ENCODE measurements at regions not wholly inside any gene's neighbourhood (a gene's known extent, or its start where the extent isn't known, plus 50 kb on each side); places are given as distances from the start of the nearest gene placed in this dataset.
A peak's percentile ranks its signal among the peaks of the same experiment; 100 is the strongest.
"Not testable (repeated sequence)": the region's sequence is repeated elsewhere in the genome, so short reads cannot be mapped to it uniquely, and the experiment has no call there.

GRCh38 chrX:3516051-3516541 is 169.6 kb upstream of the MXRA5 start:
- in situ Hi-C loops (cut with MboI; ENCODE audit: low pct_unique_long_range_greater_than_20kb, low sequenced_read_pairs): no loop called here
- no peak for DNase-seq

DNA sequence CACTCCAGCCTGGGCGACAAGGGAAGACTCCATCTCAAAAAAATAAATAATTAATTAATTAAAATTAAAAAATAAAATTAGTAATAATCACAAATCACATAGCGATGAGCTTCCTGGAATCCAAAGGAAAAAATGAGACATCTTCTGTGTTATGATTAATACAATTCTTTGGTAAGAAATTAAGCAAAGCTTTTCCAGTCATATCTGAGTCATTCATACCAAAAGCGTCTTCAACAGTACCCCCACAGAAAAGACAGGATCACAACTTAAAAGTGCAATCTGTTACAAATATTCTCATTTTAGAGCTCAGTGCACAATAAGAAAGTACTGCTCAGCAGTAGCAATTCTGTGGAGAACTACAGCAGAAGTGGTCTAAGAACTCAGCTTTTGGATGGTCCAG is 168.5 kb upstream of the MXRA5 start:
- in situ Hi-C loops (cut with MboI; ENCODE audit: low pct_unique_long_range_greater_than_20kb, low sequenced_read_pairs): no loop called here
- DNase-seq: no peak

DNA sequence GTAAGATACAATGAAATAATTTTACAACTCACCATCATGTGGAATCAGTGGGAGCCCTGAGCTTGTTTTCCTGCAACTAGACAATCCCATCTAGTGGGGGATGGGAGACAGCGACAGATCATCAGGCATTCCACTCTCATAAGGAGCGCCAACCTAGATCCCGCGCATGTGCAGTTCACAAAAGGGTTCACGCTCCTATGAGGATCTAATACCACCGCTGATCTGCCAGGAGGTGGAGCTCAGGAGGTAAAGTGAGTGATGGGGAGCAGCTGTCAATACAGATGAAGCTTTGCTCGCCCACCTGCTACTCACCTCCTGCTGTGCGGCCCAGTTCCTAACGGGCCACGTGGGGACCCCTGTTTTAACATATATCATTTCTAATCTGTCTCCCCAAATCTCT is 165.7 kb upstream of the MXRA5 start:
- in situ Hi-C loops (cut with MboI; ENCODE audit: low pct_unique_long_range_greater_than_20kb, low sequenced_read_pairs): not testable (repeated sequence)
- peak; percentile 23 for DNase-seq

DNA sequence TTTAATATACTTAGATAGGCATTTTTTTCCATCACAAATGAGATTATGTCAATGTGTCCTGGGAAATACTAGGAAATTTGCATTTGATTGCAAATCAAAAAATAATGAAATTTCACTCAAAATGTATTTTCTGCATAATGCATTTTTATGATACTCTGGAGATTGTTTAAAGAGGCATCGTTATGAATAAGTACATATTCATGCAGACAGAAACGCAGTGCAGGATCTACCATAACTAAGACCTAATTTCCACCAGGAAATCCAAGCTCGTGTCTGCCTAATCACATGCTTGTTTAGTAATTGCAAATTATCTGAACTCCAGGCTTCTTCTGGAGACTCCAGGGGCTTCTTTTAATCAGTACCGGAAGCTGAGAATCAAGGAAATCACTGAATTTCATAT is 163.5 kb upstream of the MXRA5 start:
- DNase-seq: no peak
- in situ Hi-C loops (cut with MboI; ENCODE audit: low pct_unique_long_range_greater_than_20kb, low sequenced_read_pairs): no loop called here

GRCh38 chrX:3504916-3505315 is 158.5 kb upstream of the MXRA5 start:
- in situ Hi-C loops (cut with MboI; ENCODE audit: low pct_unique_long_range_greater_than_20kb, low sequenced_read_pairs): no loop called here
- DNase-seq: no peak

- in situ Hi-C loops (cut with MboI; ENCODE audit: low pct_unique_long_range_greater_than_20kb, low sequenced_read_pairs): no loop called here
- DNase-seq: no peak
Measured at GRCh38 chrX:3501833-3502535, 155.5 kb upstream of the MXRA5 start.

- DNase-seq; in situ Hi-C loops (cut with MboI; ENCODE audit: low pct_unique_long_range_greater_than_20kb, low sequenced_read_pairs): not testable (repeated sequence)
Measured at GRCh38 chrX:3495836-3496769, 149.7 kb upstream of the MXRA5 start.

- in situ Hi-C loops (cut with MboI; ENCODE audit: low pct_unique_long_range_greater_than_20kb, low sequenced_read_pairs): no loop called here
- DNase-seq: no peak
Measured at GRCh38 chrX:3493605-3494004, 147.2 kb upstream of the MXRA5 start.

- in situ Hi-C loops (cut with MboI; ENCODE audit: low pct_unique_long_range_greater_than_20kb, low sequenced_read_pairs): no loop called here
- no peak for DNase-seq
Measured at GRCh38 chrX:3485727-3486126, 139.3 kb upstream of the MXRA5 start.

- in situ Hi-C loops (cut with MboI; ENCODE audit: low pct_unique_long_range_greater_than_20kb, low sequenced_read_pairs): no loop called here
- DNase-seq: no peak
Measured at GRCh38 chrX:3479026-3479425, 132.6 kb upstream of the MXRA5 start.

DNA sequence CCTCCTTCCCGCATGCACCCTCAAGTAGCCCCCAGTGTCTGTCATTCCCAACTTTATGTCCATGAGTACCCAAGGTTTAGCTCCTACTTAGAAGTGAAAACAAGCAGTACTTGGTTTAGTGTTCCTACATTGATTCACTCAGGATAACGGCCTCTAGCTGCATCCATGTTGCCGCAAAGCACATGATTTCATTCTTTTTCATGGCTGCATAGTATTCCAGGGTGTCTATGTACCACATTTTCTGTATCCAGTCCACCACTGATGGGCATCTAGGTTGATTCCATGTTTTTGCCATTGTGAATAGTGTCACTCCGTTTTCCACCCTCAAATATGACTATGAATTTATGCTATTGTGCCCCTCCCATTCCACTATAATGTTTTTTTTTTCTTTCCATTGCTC is 130.5 kb upstream of the MXRA5 start:
- DNase-seq: no peak
- in situ Hi-C loops (cut with MboI; ENCODE audit: low pct_unique_long_range_greater_than_20kb, low sequenced_read_pairs): no loop called here

DNA sequence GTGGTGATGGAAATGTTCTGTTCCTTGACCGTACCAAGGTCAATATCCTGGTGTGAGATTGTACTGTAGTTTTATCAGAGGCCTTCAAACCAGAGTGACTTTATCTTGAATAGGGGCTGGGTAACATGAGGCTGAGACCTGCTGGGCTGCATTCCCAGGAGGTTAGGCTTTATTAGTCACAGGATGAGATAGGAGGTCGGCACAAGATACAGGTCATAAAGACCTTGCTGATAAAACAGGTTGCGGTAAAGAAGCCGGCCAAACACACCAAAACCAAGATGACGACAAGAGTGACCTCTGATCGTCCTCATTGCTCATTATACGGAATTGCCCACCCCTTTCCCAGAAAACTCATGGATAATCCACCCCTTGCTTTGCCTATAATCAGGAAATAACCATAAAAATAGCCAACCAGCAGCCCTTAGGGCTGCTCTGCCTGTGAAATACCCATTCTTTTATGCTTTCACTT is 123.8 kb upstream of the MXRA5 start:
- in situ Hi-C loops (cut with MboI; ENCODE audit: low pct_unique_long_range_greater_than_20kb, low sequenced_read_pairs); DNase-seq: not testable (repeated sequence)

- in situ Hi-C loops (cut with MboI; ENCODE audit: low pct_unique_long_range_greater_than_20kb, low sequenced_read_pairs): no loop called here
- no peak for DNase-seq
Measured at GRCh38 chrX:3468031-3468430, 121.6 kb upstream of the MXRA5 start.

DNA sequence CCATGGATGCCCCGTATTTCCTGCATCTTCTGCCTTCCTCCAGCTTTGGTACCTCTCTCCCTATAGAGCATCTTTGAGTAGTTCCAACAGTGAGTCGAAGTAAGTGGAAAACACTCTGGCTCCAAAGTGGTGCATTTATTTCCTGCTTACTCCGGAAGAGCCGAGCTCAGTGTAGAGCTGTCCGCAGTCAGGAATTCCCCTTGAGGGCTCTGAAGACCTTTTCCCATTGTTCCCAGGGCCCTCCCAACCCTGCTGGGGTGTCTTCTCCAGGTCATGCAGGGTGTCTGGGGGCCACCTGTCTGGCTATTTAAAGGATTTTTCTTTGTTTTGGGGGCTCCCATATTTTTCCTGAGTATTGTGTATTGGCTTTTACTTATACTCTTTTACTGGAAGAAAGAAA is 118.6 kb upstream of the MXRA5 start:
- DNase-seq: no peak
- in situ Hi-C loops (cut with MboI; ENCODE audit: low pct_unique_long_range_greater_than_20kb, low sequenced_read_pairs): no loop called here

- in situ Hi-C loops (cut with MboI; ENCODE audit: low pct_unique_long_range_greater_than_20kb, low sequenced_read_pairs): no loop called here
- DNase-seq: no peak
Measured at GRCh38 chrX:3462166-3462508, 115.7 kb upstream of the MXRA5 start.

GRCh38 chrX:3461397-3462165 is 115.1 kb upstream of the MXRA5 start:
- no peak for DNase-seq
- in situ Hi-C loops (cut with MboI; ENCODE audit: low pct_unique_long_range_greater_than_20kb, low sequenced_read_pairs): no loop called here

DNA sequence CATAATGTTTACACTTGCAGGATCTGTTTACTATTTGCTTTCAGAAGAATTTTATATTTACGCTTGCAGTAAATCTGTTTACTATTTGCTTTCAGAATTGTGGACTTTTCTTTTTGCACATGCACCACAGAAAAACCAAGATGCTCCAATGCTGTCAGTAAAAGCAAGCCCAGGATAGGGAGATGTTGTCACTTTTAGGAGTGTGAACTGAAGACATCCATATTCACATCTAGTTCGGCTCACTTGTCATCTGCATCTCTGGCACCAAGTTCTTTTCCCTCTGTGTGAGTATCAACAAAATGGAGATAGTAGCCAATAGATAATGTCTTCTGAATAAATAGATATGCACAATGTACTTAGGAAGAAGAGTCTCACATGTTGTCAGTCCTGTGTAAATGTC is 109.3 kb upstream of the MXRA5 start:
- DNase-seq: no peak
- in situ Hi-C loops (cut with MboI; ENCODE audit: low pct_unique_long_range_greater_than_20kb, low sequenced_read_pairs): no loop called here

DNA sequence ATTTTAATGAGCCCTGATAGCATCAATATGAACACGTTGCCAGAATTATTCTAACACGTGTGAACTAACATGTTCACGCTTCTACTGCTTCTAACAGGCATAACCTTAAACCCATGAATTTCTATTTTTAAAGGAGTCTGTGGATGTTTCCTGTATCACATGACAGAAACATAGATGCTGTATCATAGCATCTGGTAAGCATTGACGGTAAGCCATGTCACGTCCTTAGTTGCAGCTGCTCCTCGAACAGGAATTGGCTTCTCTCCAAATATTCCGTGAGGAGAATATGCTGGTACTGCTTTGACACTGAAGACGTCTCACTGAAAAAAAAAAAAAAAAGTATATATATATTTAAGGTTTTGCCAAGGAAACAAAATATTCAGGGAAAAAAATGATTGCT is 105.1 kb upstream of the MXRA5 start:
- in situ Hi-C loops (cut with MboI; ENCODE audit: low pct_unique_long_range_greater_than_20kb, low sequenced_read_pairs): no loop called here
- DNase-seq: no peak

DNA sequence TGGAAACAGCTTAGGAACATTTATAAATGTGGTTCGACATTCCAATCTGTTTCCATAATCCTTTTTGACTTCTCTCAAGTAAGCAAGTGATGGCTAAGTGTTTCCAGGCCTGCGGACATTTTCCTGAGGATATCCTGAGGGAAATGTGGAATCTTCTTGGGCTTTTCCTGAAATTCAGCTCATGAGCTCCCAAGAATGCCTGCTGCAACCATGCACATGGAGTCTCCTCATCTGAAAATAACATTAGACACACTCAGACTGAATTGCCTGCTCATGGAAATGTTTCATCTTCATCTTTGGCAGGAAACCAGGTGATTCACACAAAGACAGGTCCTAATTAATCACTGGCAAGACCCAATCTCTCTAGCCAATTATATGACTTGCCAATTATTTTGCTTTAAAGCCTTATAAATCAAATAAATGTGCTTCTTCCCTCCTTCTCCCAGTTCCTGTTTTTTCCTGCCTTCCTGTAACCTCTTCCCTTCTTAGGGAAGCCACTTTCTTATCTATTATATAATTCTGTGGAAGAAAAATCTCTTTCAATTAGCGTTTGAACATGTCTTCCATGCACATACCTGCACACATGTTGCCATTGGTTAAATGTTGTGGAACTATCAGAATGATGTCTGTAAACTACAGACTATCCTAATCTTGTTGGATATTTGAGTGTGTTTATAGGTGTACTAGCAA is 104.6 kb upstream of the MXRA5 start:
- no peak for DNase-seq
- in situ Hi-C loops (cut with MboI; ENCODE audit: low pct_unique_long_range_greater_than_20kb, low sequenced_read_pairs): no loop called here

Measured in KBM-7 (cell line).